NCI-H1048 (cell line): ENCODE measurements at regions not wholly inside any gene's neighbourhood (a gene's known extent, or its start where the extent isn't known, plus 50 kb on each side); places are given as distances from the start of the nearest gene placed in this dataset.
A peak's percentile ranks its signal among the peaks of the same experiment; 100 is the strongest.

Source experiments
- DNase-seq: peaks from one replicate; lab custom pipeline; 2025; lab: John Stamatoyannopoulos, UW

DNA sequence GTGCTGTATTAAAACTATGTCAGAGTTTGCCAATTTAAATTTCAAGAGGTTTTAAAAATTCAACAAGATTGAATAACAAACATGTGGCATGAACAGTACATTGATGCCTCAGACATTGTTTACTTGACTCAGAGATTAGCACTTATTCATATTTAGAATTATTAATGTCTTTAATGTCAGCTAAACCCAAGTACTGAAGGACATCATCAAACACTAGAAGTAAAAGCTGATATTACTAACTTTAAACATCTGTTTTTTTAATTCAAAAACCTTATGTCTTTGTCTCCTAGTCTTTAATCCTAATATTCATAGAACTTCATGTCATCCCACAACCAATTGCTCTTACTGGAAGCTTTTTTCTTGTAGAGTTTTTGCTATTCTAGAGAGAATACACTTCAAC, 406.2 kb upstream of the PCDH7 start:
- no peak for DNase-seq

DNA sequence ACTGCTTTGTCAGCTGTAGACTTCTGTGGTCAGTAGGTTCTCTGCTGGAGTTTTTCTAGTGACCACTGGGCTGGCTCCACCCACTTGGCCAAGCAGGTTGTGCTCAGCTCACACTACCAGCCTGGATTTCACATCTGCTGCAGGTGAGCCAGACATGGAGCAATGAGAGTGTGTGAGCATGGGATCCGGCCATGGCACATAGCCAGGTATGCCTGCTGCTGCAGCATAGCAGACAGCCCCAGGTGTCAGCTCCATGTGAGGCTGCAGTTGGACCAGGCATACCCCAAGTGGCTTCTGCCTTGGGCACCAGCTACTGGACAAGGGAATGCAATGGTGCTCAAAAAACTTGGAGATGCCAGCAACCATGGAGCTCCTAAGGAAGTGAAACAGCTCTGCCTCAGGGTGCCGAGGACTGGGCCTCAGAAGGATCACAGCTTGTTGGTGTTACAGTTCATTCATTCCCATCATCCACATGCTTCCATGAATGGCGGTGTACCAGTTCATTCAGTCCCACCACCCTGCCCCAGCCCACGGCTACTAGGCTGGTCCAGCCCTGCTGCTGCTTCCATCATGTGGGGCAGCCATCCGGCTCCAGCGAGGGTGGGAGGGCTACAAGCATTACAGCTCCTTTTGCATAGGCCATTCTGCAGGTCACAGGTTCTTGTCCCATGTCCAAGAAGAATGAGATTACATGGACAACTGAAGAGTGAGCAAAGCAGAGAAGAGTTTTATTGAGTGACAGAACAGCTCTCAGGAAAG, 389.1 kb upstream of the PCDH7 start:
- DNase-seq: no peak

DNA sequence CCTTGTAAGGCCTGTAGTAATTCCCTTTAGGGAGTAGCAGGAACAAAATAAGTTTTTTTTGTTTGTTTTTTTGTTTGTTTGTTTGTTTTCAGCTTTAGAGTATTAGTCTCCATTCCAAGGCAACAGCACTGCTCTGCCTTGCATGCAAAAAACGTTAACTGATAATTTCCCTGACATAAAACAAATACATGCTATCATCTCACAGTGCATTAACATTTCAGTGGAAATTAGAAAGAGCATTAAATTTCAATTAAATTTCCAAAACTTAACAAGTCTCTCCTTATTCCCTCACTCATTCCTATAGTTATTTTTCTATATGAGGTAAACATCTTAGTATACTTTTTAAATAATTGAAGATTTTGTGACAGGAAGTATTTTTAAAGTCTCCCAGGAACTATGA, 378.4 kb upstream of the PCDH7 start:
- no peak for DNase-seq

DNA sequence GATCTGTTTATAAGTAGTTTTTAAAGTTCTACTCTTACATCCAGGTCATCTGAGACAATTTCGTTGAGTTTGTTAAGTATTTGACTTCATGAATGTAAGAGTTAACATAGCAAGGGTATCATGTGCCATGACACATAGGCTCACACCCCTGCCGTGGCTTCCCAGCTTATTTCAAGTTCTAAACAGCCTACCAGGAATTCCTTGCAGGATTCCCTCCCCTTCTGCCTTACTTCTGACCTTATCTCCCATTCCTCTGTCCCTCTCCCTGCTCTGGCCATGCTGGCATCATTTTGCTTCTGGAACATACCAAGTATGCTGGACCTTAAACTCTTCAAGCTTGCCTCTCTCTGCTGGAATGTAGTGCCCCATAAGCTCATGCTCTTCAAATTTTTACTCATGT, 369.9 kb upstream of the PCDH7 start:
- DNase-seq: no peak

DNA sequence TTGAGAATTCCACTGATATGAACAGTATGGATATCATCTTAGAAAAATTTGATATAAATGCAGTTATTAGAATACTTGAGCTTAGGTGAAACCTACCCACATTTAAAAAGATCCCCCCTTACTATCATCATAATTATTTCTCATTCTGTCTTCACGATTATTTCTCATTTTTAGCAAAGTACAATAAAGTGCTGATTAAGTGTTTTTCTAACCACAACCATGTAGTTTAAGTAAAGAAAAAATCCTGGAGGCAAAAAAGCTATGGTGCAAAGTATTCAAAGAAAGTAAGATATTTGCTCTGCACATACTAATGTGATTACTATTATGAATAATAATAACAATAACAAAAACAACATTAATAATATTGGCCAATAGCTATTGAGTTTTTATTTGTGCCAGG, 365.6 kb upstream of the PCDH7 start:
- DNase-seq: no peak

DNA sequence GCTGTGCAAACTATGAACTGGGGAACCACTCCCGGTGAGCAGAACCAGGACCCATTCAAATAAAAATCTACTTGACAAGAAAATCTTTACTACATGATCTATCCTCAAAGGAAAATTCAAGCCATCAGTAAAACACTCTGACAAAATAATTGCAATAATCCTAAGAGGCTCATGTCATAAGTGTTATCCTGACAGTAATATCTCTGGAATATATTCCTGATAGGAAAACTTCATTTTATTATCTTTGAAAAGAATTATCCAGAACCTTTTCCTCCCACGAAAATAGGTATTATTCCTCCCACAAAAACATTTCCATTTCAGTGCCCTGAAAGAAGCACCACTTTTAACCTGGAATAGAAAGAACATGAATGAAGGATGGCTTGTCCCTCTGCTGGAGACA, 357.7 kb upstream of the PCDH7 start:
- DNase-seq: no peak

DNA sequence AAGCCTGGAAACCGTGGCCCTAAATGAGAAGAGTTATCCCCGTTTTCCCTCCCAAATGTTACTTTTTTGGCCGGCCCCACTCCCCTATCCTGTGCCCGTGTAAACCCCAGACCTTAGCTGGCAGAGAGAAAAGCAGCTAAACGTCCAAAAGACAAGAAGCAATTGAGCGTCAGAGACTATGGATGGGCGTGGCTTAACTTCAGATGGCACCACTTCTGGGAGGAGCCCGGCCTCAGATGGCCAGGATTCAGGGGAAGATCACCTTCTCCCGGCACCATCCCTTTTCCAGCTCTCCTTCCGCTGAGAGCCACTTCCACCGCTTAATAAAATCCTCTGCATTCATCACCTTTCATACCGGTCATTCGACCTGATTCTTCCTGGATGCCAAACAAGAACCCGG, 350.1 kb upstream of the PCDH7 start:
- DNase-seq: no peak

DNA sequence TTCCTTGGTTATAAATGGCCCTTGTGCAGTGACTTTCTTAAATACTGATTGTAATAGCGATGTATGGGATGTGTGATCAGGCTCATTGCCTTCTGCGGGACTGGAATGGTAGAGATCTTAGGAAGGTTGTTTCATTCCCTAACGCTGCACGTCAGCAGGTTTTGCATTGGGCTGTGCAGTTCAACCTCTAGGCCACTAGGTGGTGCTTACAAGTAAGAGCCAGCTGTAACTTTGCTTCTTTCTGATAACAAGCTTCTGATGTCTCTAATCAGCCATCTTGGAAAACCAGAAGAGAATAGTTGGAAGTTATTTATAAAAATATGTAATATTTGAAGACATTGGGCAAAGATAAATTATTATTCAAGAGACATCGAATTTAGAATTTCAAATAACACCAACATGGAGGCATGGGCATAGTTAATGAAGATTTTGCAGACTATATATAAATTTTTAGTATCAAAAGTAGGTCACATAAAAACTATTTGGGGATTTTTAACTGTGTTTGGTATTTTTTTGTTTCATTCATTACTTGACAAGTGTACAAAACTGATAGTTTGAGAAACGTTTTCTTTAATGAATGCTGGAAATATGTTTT, 339.7 kb upstream of the PCDH7 start:
- DNase-seq: peak; percentile 76

DNA sequence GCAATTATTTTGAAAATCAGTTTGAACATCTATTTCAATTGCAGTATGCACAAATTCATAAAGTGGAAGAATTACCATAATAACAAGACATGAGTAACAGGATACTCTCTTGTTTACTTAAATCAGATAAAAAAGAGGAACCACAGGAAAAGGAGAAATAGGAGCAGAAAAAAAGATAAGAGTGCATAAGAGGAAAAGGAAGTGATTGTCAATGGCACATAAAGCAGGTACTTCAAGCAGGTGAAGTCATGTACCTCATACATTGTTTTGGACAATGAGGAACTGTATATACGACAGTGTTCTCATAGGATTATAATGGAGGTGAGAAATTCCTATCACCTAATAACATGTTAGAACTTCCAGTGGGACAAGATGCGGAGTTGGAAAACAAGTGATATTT, 334.5 kb upstream of the PCDH7 start:
- DNase-seq: no peak

DNA sequence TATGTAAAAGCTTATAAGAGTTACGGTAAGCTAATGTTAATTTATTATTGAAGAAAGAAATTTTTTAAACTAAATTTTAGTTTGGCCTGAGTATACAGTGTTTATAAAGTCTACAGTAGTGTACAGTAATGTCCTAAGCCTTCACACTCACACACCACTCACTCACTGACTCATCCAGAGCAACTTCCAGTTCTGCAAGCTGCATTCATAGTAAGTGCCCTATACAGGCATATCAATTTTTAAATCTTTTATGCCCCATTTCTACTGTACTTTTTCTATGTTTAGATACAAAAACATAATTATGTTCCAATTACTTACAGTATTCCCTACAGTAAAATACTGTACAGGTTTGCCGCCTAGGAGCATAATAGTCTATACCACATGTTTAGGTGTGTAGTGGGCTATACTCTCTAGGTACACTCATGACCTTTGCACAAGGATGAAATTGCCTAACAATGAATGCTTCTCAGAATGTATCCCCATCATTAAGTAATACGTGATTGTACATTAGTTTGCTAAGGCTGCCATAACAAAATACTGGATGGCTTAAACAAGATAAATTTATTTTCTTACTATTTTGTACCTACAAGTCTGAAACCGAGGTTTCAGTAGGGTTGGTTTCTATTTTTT, 333.8 kb upstream of the PCDH7 start:
- DNase-seq: no peak

DNA sequence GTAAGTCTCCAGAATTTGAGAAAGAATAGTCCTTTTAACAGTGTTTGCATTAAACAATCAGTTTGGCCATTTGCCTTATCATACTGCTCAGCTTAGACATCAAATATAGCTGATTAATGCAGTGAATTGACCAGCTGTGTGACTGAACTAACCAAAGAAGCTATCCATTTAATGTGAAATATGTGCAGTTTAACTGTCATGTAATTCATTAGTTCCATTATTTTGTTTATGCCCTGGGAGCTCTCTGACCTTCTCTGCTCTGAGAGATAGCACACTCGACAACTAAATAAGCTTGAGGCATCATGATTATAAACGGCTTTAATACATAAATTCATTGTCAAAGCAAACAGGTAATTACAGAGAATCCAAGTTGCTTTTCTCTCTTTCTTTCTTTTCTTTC, 324.3 kb upstream of the PCDH7 start:
- no peak for DNase-seq

DNA sequence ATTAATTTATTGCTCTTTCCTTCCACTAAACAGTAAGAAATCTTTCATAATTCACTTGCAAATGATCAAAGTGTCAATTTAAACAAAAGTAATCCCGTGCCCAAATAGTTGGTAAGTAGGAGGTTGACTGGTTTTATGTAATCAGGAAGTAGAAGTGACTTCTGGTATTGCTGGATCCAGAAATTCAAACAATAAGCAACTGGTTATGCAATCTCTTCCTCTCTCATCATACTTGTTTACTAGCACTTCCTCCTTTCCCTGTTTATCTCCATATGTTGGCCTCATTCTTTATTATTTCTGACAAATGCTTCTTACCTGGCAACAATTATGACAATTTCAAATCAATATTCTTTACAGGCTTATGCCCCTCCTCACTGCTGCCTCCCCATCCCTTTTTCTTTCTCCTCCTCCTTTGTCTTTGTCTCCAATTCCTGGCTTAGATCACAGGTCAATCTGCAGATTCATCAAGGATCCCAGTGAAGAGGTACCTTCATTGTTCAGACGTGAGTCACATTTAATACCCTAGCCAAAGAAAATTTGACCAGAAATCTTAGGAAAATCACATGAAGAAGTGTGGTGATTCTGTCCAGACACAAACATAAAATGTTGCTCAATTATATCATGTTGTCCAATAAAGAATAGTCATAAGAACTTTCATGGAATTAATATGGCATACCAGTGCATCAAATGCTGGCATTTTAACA, 323.2 kb upstream of the PCDH7 start:
- DNase-seq: no peak

DNA sequence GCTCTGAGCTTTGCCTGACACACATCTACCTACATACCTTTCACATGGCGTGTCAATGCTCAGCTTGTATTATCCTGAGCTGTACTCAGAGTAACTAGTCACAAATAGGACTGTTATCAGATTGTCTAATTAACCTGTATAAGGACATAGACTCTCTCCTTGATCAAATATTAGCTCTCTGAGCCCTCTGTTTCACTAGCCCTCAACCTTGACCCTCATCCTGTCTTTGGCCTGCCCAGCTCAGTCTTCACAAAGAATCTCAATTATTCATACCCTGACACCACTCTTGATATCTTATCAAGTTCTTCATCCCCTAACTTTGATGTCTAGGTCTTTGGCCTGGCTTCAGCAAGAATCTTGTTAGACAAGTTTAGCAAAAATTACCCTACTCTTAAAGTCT, 320.7 kb upstream of the PCDH7 start:
- DNase-seq: no peak

DNA sequence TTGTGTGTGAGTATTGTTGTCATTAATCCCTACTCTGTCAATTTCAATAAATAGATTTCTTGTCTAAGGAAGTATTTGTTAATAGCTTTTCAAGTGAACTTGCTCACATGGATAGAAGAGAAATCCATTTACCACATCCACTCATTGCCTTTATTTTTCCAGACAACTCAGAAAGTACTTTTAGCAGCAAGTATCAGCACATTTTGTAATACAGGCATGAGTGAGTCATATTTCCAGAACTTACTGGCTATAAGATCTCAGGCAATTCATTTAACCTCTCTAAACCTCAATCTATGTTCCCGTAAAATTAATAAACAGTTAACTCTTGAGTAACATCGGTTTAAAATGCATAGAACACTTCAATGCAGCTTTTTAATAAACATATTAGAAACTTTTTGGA, 317.9 kb upstream of the PCDH7 start:
- DNase-seq: no peak

DNA sequence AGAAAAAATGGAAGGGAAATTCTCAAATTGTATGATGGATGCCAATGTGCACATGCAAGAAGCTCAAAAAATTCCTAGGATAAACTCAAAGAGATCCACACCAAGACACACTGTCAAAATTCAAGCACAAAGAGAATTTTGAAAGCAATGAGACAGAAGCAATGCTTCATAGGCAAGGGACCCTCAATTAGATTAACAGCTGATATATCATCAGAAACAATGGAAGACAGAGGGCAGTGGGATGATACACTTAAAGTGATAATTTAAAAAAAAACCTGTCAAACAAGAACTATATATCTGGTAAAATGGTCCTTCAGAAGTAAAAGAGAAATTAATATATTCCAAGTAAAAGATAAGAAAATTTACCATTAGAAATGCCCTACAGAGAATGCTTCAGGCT, 306.3 kb upstream of the PCDH7 start:
- DNase-seq: no peak

DNA sequence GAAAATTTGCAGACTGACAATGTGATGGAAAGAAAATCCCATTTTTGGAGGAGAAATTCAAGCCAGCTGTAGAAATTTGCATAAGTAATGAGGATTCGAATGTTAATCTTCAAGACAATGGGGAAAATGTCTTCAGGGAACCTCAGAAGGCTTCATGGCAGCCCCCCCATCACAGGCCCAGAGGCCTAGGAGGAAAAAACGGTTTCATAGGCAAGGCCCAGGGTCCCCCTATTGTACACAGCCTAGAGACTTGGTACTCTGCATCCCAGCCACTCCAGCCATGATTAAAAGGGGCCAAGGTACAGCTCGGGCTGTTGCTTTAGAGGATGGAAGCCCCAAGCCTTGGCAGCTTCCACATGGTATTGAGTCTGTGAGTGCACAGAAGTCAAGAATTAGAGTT, 303.6 kb upstream of the PCDH7 start:
- no peak for DNase-seq

DNA sequence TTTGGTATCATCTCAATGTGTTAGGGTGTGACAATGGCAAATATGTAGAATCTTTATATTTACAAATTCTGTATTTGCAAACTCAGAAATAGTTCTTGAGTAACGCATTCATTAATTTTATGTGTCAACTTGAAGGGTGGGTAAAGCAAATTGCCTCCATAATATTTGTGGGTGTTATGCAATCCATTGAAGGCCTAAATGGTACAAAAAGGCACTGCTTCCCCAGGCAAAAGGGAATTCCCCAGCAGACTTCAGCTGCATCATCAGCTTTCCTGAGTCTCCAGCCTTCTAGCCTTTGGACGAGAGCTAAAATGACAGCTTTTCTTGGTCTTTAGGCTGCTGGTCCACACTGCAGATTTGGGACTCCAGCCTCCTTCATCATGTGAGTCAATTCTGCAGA, 292.2 kb upstream of the PCDH7 start:
- DNase-seq: no peak

DNA sequence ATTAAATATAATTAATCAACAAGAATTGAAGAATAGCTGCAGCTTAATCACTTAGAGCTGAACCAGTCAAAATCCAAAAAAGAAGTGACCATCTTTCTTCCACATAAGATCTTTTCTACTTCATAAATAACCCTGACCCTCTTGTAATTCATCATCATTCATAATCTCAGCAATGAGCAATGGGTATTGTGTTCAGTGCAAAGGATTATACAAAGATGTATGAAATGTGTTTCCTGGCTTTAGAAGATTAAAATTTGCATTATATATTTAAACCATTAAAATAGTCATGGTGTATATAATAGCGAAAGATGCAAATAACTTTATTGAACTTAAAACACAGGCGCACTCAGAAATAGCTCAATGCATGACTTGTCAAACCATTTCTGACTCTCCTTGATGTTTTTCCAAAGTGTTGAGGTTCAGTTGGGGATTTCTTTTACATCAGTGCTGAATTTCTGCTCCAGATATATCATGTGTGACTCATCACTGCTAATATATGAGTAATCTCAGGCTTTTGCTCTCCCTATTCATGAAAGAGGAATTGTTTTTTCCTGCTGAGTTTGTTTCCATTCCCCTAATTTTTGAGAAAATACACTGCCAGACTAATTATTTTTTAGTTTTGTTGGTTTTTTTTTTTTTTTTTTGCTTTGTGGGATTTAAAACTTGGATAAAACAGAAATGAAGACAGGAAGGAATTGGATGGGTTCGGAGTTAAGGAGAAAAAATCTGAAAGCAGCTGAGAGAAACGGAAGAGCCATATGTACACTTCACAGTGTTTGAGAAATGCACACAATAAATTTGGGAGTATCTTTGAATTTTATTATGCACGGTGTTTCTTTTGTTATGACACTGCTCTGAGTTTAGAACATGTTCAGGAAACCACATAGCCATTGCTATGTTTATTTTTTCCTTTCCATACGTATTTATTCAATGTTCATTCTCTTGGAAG, 290.1 kb upstream of the PCDH7 start:
- no peak for DNase-seq

DNA sequence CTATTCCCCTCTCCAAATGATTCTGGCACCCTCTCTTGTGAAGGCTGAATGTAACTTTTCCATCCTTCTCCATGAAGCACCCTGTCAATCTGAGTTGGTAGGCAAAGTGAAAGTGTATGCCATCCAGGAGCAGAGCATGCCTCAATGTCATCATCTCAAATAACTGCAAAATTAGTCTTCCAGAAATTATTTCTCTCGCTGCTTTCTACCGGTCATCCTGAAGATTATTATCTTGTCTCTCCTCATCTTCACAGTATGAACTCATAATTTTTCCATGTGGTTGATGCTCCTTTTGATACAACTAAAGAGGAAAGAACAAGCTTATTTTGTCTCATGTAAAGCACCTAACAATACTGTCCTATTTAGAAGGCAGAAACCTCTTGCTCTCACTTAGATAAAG, 285.5 kb upstream of the PCDH7 start:
- DNase-seq: no peak

DNA sequence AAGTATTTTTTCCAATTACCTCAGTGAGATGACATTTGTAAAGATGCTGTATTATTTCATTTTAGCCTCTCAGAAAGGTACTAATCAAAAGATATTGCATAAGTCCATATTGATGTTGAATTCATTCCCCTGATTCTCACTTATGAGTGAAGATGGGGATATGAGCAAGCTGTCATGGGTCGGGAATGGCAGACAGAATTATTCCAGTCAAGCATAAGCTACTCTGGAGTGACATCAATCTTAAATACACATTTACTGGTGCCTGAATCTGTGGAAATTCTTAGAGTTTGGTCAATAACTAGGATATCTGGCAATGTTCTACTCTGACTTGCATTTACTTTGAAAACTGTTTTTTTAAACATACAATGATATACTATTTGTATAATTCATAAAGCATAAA, 283.8 kb upstream of the PCDH7 start:
- DNase-seq: no peak

DNA sequence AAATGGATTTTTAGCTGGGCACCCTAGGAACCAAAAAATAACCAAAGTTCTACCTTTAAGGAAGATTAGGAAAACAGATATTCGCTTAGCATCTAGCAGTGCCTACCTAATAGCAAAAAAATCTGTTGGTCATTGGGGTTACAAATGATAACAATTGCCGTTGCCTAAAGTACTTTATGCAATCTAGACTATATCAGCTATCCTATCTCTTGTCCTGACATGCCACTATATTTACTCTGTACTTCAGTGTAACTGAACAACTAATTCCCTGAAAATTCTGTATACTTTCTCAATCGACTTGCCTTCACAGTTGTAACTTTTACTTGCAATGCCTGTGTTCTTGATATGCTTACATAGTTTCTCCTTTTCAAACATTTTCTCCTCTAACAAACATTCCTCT, 282.9 kb upstream of the PCDH7 start:
- no peak for DNase-seq

DNA sequence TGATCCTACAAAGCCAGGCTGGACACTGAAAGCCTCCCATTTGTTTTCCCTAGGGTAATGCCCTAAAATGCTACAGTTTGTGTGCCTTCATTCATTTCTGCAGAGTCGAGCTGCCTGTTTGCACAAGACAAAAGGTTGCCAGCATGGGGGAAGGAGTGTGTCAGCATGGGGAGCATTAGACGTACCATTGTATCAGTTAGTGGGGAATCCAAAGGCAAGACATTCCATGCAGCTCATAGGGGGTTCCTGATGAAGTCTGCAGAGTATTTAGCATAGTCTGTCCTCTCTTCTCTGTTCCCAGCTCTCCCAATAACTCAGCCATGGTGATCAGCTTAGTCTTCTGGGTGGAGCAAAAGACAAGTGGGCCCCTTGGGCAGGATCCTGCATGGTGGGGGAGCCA, 276.9 kb upstream of the PCDH7 start:
- no peak for DNase-seq
